Occipital lobe (tissue), 1 donor: ENCODE measurements at regions not wholly inside any gene's neighbourhood (a gene's known extent, or its start where the extent isn't known, plus 50 kb on each side); places are given as distances from the start of the nearest gene placed in this dataset.
"Not testable (repeated sequence)": the region's sequence is repeated elsewhere in the genome, so short reads cannot be mapped to it uniquely, and the experiment has no call there.

Experiments used
- DNase-seq: peaks from one replicate; lab custom pipeline; 2025; lab: John Stamatoyannopoulos, UW

- DNase-seq, result no peak
Observed at GRCh38 chr4:124097447-124097846, 615.1 kb downstream of the ANKRD50 start.

- no peak for DNase-seq
Observed at GRCh38 chr4:124104101-124104500, 608.4 kb downstream of the ANKRD50 start.

- DNase-seq, result no peak
Observed at GRCh38 chr4:124104628-124105027, 607.9 kb downstream of the ANKRD50 start.

GRCh38 chr4:124105212-124105611 lies 607.3 kb downstream of the ANKRD50 start:
- DNase-seq, result no peak

- no peak for DNase-seq
Observed at GRCh38 chr4:124111411-124111810, 601.1 kb downstream of the ANKRD50 start.

GRCh38 chr4:124111922-124112321 lies 600.6 kb downstream of the ANKRD50 start:
- DNase-seq, result no peak

GRCh38 chr4:124118061-124118460 lies 594.5 kb downstream of the ANKRD50 start:
- DNase-seq, result no peak

GRCh38 chr4:124121461-124121971 lies 591.0 kb downstream of the ANKRD50 start:
- no peak for DNase-seq

- no peak for DNase-seq
Observed at GRCh38 chr4:124123181-124123580, 589.4 kb downstream of the ANKRD50 start.

GRCh38 chr4:124123721-124124120 lies 588.8 kb downstream of the ANKRD50 start:
- DNase-seq, result no peak

- not testable (repeated sequence) for DNase-seq
Observed at GRCh38 chr4:124131324-124131723, 581.2 kb downstream of the ANKRD50 start.

- DNase-seq, result no peak
Observed at GRCh38 chr4:124132161-124132560, 580.4 kb downstream of the ANKRD50 start.

- no peak for DNase-seq
Observed at GRCh38 chr4:124133753-124134152, 578.8 kb downstream of the ANKRD50 start.

GRCh38 chr4:124135409-124135813 lies 577.1 kb downstream of the ANKRD50 start:
- no peak for DNase-seq

- DNase-seq, result no peak
Observed at GRCh38 chr4:124139044-124139443, 573.5 kb downstream of the ANKRD50 start.

GRCh38 chr4:124143632-124144031 lies 568.9 kb downstream of the ANKRD50 start:
- no peak for DNase-seq

- DNase-seq, result no peak
Observed at GRCh38 chr4:124144238-124144654, 568.3 kb downstream of the ANKRD50 start.

GRCh38 chr4:124146068-124146467 lies 566.5 kb downstream of the ANKRD50 start:
- no peak for DNase-seq

GRCh38 chr4:124151031-124151430 lies 561.5 kb downstream of the ANKRD50 start:
- no peak for DNase-seq

GRCh38 chr4:124152132-124152531 lies 560.4 kb downstream of the ANKRD50 start:
- DNase-seq, result no peak

GRCh38 chr4:124155239-124155638 lies 557.3 kb downstream of the ANKRD50 start:
- no peak for DNase-seq

GRCh38 chr4:124157396-124158083 lies 555.0 kb downstream of the ANKRD50 start:
- DNase-seq, result no peak

GRCh38 chr4:124163401-124163800 lies 549.1 kb downstream of the ANKRD50 start:
- no peak for DNase-seq

GRCh38 chr4:124167602-124168001 lies 544.9 kb downstream of the ANKRD50 start:
- DNase-seq, result no peak
